Pons (tissue), 1 donor: ENCODE measurements at regions not wholly inside any gene's neighbourhood (a gene's known extent, or its start where the extent isn't known, plus 50 kb on each side); places are given as distances from the start of the nearest gene placed in this dataset.

ENCODE experiments used
- DNase-seq: peaks from one replicate; pipeline ENCODE4 v3.0.0-alpha.2; 2016; ENCODE audit warnings: low spot score

DNA sequence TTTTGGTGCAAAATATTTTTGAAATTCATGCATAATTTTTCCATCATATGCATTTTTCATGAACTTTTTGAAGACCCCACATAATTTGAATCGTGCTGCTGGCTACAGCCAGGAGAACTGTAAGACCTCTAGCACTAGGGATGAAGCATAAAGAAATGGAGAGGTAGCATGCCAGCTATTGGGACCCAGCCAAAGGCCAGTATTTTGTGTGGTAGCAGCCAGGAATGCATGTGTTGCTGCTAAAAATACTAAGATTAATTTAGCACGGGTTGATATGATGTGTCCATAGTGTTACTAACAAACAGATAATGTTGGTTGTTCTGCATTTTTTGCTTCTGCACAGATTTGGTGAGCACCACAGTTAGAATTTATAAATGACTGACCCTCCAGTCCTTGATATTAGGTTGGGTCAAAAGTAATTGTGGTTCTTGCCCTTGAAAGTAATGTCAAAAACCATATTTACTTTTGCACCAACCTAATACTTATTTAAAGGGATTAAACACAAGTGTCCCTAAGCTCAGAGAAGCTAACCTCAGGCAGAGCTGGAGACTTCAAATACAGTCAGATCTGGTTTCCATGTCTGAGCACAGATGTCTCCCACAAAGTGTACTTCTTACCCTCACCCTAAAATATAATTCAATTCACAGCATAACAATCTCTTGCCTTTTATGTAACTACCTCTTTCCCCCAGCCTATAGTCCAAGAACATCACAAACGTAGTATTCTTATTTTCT, 54.1 kb upstream of the NPSR1 start:
- no peak for DNase-seq
